Ovary (tissue), 7 donors: ENCODE measurements at regions not wholly inside any gene's neighbourhood (a gene's known extent, or its start where the extent isn't known, plus 50 kb on each side); places are given as distances from the start of the nearest gene placed in this dataset.

Experiments
- DNase-seq, 5 donors: peaks; one replicate each; pipeline ENCODE4 v3.0.0-alpha.2; 2019 to 2020
- H3K27ac ChIP-seq, 2 donors: fragments of 200-600 bp; one replicate each; pipeline versions ENCODE4 v1.5.1 to v1.8.0; 2019 to 2022
- H3K27me3 ChIP-seq: fragments of 200-600 bp; one replicate; pipeline ENCODE4 v1.8.0; 2022
- H3K36me3 ChIP-seq: fragments of 200-600 bp; sonication (generic); one replicate; pipeline ENCODE4 v1.5.1; 2019
- H3K4me1 ChIP-seq: one replicate; pipeline ENCODE4 v1.8.1; 2013; ENCODE audit warnings: mild to moderate bottlenecking, moderate library complexity; ENCODE audit not compliant: insufficient read depth
- H3K4me3 ChIP-seq: fragments of 200-600 bp; sonication (generic); one replicate; pipeline ENCODE4 v1.5.1; 2017
- H3K9me3 ChIP-seq, 2 donors: fragments of 200-600 bp in 1 of 2; sonication (generic) in 1 of 2; one replicate each; pipeline versions ENCODE4 v1.5.1 to v1.8.1; 2013 to 2019; ENCODE audit warnings: mild to moderate bottlenecking in 1 of 2, moderate library complexity in 1 of 2
- EP300 ChIP-seq: sonication (generic); formaldehyde crosslinking; IDR thresholded peaks from one replicate; pipeline ENCODE4 v1.6.1; 2017; ENCODE audit warnings: antibody characterized with exemption
- POLR2A ChIP-seq: fragments of 450-650 bp; IDR thresholded peaks from one replicate; pipeline ENCODE4 v1.6.1; 2017; ENCODE audit warnings: antibody characterized with exemption, mild to moderate bottlenecking, moderate library complexity
- WGBS, 3 donors: extraction: QIAGEN DNeasy Blood & Tissue Kit in 1 of 3; methylation state at CpG; one replicate each; pipeline versions ENCODE4 v1.1.5 to v1.1.7; 2013 to 2017; 5-methylcytosine and 5-hydroxymethylcytosine counted together
- intact Hi-C, 4 donors: fragments of 100-400 bp; cut with DNase I; formaldehyde crosslinking; loops; one replicate each; pipeline versions ENCODE4 v1.11.0 to v1.15.1; 2022 to 2023
- TF ChIP-seq, protein P1 (sequence below), 3 donors: fragments of 450-650 bp in 2 of 3; fragments of 200-600 bp in 1 of 3; IDR thresholded peaks; one replicate each; pipeline versions ENCODE4 v1.5.1 to v1.8.0; 2016 to 2022; ENCODE audit warnings: antibody characterized with exemption in 3 of 3, mild to moderate bottlenecking in 1 of 3
- donor health status: DM: no; HTN: no; CAD: no; lungs with moderate emphysema.
- donor health status: DM: no; HTN: no; CAD: no.
- donor health status: Bipolar disorder and iron deficiency.
- donor health status: DM: no; HTN: no; CAD: no.
- donor health status: DM: yes; HTN: yes; CAD: no.

- Histone ChIP-seq H3K36me3 (no peaks in the 10 kb centered on the region), H3K27me3 (no peaks in the 10 kb centered on the region), H3K9me3 (no peaks in the 10 kb centered on the region), H3K4me1 (no peaks in the 10 kb centered on the region), H3K27ac (no peak overlapping the region), H3K4me3 (no peak overlapping the region)
- TF ChIP-seq POLR2A, result no peak
- no peak for TF ChIP-seq EP300
- TF ChIP-seq, protein P1, sequence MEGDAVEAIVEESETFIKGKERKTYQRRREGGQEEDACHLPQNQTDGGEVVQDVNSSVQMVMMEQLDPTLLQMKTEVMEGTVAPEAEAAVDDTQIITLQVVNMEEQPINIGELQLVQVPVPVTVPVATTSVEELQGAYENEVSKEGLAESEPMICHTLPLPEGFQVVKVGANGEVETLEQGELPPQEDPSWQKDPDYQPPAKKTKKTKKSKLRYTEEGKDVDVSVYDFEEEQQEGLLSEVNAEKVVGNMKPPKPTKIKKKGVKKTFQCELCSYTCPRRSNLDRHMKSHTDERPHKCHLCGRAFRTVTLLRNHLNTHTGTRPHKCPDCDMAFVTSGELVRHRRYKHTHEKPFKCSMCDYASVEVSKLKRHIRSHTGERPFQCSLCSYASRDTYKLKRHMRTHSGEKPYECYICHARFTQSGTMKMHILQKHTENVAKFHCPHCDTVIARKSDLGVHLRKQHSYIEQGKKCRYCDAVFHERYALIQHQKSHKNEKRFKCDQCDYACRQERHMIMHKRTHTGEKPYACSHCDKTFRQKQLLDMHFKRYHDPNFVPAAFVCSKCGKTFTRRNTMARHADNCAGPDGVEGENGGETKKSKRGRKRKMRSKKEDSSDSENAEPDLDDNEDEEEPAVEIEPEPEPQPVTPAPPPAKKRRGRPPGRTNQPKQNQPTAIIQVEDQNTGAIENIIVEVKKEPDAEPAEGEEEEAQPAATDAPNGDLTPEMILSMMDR (IDR thresholded peaks at IDR 0.05), result no peak
- WGBS, 3 donors, result 86 to 87% (median 87%) methylated on average over 11 of the region's 11 CpGs
- intact Hi-C loops, result no loop called here
- peak in 3 of 5 donors; percentile 6 to 29 (median 14) for DNase-seq
Measured at GRCh38 chr9:89872913-89873707, 268.3 kb downstream of the GADD45G start.

- Histone ChIP-seq H3K27ac (no peak overlapping the region), H3K36me3 (no peaks in the 10 kb centered on the region), H3K27me3 (no peaks in the 10 kb centered on the region), H3K9me3 (no peaks in the 10 kb centered on the region), H3K4me3 (no peak overlapping the region), H3K4me1 (no peaks in the 10 kb centered on the region)
- TF ChIP-seq EP300 (no peak), POLR2A (no peak)
- TF ChIP-seq, protein P1 (IDR thresholded peaks at IDR 0.05), result no peak
- WGBS, 3 donors, result 92 to 97% (median 96%) methylated on average over 8 of the region's 8 CpGs
- DNase-seq, result peak in 3 of 5 donors; percentile 4 to 27 (median 11)
- intact Hi-C loops, result no loop called here
Measured at GRCh38 chr9:89873801-89874200, 269.0 kb downstream of the GADD45G start.

DNA sequence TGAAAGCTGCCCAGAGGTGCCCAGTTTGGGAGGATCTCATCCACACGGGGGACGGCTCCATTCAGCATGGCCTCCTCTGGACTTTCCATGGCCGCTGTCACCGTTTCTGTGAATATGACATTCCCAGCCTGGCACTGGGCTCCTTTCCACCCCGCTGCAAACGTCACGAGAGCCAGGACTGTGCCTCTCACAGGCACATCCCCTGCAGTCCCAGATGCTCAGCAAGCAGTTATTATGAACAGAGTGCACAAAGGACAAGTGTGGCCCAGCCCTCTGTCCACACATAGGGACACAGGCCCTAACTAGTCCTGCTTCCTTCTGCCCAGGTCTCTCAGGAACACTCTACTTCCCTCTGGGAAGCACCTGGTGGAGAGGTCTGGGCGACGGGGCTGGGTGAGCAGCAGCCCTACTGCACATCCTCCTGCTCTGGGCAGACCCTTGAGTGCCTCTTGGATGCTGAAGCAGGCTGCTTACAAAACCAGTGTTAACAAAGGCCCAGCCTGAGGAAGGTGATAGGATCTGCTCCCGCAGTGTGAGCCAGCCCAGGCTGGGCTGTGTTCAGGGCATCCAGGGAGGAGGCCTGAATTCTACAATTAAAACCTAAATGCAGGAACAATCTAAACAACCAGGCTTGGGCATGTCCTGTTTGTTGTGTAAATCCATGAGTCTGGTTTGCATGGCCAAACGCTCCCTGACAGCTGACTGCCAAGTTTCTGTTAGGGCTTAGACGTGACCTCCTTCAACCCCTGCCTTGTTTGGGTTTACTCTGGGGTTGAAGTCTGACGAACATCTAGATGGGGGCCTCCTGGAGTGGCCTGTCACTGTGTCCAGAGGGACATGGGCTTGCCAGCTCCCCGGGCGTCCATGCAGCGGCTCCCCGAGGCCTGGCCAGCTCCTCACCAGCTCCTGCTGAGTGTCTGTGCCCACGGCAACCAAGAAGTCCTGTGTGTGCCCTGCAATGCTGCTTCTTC is 269.8 kb downstream of the GADD45G start:
- peak overlapping the region in 1 of 2 donors; percentile 21 for H3K27ac ChIP-seq
- WGBS, 3 donors, result 67 to 75% (median 68%) methylated on average over 18 of the region's 18 CpGs
- no peaks in the 10 kb centered on the region for H3K36me3 ChIP-seq

More for the DNA sequence above, 269.8 kb downstream of the GADD45G start:
- TF ChIP-seq, protein P1 (IDR thresholded peaks at IDR 0.05), result no peak
- TF ChIP-seq EP300 (no peak), POLR2A (no peak)
- no peaks in the 10 kb centered on the region for H3K4me1 ChIP-seq
- H3K9me3 ChIP-seq, result no peaks in the 10 kb centered on the region
- no peak overlapping the region for H3K4me3 ChIP-seq
- no peaks in the 10 kb centered on the region for H3K27me3 ChIP-seq
- intact Hi-C loops, result no loop called here
- peak in 4 of 5 donors; percentile 10 to 50 (median 19) for DNase-seq
